ENCODE measurements at regions not wholly inside any gene's neighbourhood (a gene's known extent, or its start where the extent isn't known, plus 50 kb on each side); places are given as distances from the start of the nearest gene placed in this dataset.

DNA sequence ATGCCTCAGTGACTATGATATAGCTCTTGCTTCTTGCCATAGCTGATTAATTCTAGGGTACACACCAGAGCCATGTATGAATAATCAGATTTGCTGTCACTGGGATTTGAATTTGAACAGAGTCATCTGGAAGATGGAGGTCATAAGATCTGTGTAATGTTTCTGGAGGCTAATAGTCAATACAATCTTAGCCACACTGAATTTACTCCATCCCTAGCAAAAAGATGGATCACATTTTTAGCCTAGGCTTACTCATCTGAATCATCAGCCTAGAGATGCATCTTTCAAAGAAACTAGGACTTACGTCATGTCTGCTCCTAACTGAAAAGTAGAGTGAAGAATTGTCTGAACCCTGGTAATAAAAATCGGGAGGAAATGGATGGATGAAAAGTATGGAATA, 142.3 kb upstream of the ZNF804B start:
- TF ChIP-seq EZH2 (IDR thresholded peaks at IDR 0.05; ENCODE audit: borderline replicate concordance, low read depth, low read length, severe bottlenecking): no peak
- TF ChIP-seq, protein P1, sequence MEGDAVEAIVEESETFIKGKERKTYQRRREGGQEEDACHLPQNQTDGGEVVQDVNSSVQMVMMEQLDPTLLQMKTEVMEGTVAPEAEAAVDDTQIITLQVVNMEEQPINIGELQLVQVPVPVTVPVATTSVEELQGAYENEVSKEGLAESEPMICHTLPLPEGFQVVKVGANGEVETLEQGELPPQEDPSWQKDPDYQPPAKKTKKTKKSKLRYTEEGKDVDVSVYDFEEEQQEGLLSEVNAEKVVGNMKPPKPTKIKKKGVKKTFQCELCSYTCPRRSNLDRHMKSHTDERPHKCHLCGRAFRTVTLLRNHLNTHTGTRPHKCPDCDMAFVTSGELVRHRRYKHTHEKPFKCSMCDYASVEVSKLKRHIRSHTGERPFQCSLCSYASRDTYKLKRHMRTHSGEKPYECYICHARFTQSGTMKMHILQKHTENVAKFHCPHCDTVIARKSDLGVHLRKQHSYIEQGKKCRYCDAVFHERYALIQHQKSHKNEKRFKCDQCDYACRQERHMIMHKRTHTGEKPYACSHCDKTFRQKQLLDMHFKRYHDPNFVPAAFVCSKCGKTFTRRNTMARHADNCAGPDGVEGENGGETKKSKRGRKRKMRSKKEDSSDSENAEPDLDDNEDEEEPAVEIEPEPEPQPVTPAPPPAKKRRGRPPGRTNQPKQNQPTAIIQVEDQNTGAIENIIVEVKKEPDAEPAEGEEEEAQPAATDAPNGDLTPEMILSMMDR (IDR thresholded peaks at IDR 0.05; ENCODE audit: borderline replicate concordance, extremely low read depth, low read length, poor library complexity, severe bottlenecking): no peak
- H3K4me1 ChIP-seq (ENCODE audit: insufficient read depth, low read length): no peaks in the 10 kb centered on the region
- no peak overlapping the region for H3K27ac ChIP-seq (ENCODE audit: low read length)
- no peaks in the 10 kb centered on the region for H4K20me1 ChIP-seq (ENCODE audit: insufficient read depth, low read length)
- no peaks in the 10 kb centered on the region for H3K9me3 ChIP-seq (ENCODE audit: insufficient read depth, low read length, severe bottlenecking)
- DNase-seq: no peak
- no peaks in the 10 kb centered on the region for H3K79me2 ChIP-seq (ENCODE audit: insufficient read depth, low read length)
- H3K27me3 ChIP-seq (ENCODE audit: insufficient read depth, low read length, poor library complexity): no peaks in the 10 kb centered on the region
- H2AFZ ChIP-seq (ENCODE audit: low read depth, low read length): no peak overlapping the region
- no peak overlapping the region for H3K9ac ChIP-seq (ENCODE audit: low read depth, low read length)
- H3K4me3 ChIP-seq (ENCODE audit: low read depth in 1 of 2, low read length in 2 of 2): no peak overlapping the region
- H3K4me2 ChIP-seq (ENCODE audit: insufficient read depth, low read length): no peak overlapping the region
- no peak for ATAC-seq (ENCODE audit: insufficient read depth, low read depth)
- no peaks in the 10 kb centered on the region for H3K36me3 ChIP-seq (ENCODE audit: insufficient read depth, low read length)

DNA sequence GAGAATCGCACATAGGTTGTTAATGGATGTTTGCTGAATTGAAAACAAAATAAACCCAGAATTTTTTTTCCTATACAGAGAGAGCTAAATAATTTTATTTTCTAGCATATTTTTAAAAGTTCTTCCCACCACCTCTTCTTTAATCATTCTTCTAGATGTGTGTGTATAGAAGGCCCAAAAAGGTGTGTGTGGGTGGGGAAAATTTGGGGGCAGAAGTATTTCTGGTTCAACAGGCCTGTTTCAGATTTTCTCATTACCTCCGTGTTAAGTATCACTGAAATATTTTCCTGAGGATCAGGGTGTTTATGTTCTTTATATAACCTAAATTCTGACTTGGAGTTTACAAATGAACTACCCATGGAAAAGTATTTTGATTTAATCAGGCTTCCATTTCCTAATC, 144.2 kb upstream of the ZNF804B start:
- no peaks in the 10 kb centered on the region for H3K79me2 ChIP-seq (ENCODE audit: insufficient read depth, low read length)
- H3K4me2 ChIP-seq (ENCODE audit: insufficient read depth, low read length): no peak overlapping the region
- no peaks in the 10 kb centered on the region for H3K27me3 ChIP-seq (ENCODE audit: insufficient read depth, low read length, poor library complexity)
- TF ChIP-seq, protein P1 (IDR thresholded peaks at IDR 0.05; ENCODE audit: borderline replicate concordance, extremely low read depth, low read length, poor library complexity, severe bottlenecking): no peak
- TF ChIP-seq EZH2 (IDR thresholded peaks at IDR 0.05; ENCODE audit: borderline replicate concordance, low read depth, low read length, severe bottlenecking): no peak
- no peaks in the 10 kb centered on the region for H4K20me1 ChIP-seq (ENCODE audit: insufficient read depth, low read length)
- no peaks in the 10 kb centered on the region for H3K36me3 ChIP-seq (ENCODE audit: insufficient read depth, low read length)
- DNase-seq (no peak), ATAC-seq (ENCODE audit: insufficient read depth, low read depth) (no peak)
- no peak overlapping the region for H3K27ac ChIP-seq (ENCODE audit: low read length)
- H3K4me3 ChIP-seq (ENCODE audit: low read depth in 1 of 2, low read length in 2 of 2): no peak overlapping the region
- no peak overlapping the region for H3K9ac ChIP-seq (ENCODE audit: low read depth, low read length)
- no peak overlapping the region for H2AFZ ChIP-seq (ENCODE audit: low read depth, low read length)
- H3K4me1 ChIP-seq (ENCODE audit: insufficient read depth, low read length): no peaks in the 10 kb centered on the region
- no peaks in the 10 kb centered on the region for H3K9me3 ChIP-seq (ENCODE audit: insufficient read depth, low read length, severe bottlenecking)

DNA sequence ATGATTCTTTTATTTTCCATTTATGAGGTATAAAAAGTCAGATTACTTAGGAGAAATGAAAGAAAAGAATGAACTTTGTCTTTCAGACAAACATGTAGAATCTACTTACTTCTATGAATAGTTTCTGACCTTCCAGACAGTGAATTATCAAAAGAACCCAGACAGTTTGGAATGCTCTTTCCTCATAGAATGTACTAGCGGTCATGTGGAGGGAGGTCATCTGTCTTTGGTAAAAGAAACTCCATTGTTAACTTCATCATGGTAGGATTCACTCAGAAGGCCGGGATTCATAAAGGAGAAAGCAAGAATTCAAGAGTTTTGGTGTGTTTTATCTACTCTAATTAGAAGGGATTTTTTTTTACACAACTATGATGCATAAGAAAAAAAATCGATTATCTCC, 144.8 kb upstream of the ZNF804B start:
- no peak overlapping the region for H3K9ac ChIP-seq (ENCODE audit: low read depth, low read length)
- no peaks in the 10 kb centered on the region for H3K9me3 ChIP-seq (ENCODE audit: insufficient read depth, low read length, severe bottlenecking)
- no peaks in the 10 kb centered on the region for H3K79me2 ChIP-seq (ENCODE audit: insufficient read depth, low read length)
- no peak for ATAC-seq (ENCODE audit: insufficient read depth, low read depth)
- H3K27me3 ChIP-seq (ENCODE audit: insufficient read depth, low read length, poor library complexity): no peaks in the 10 kb centered on the region
- no peak overlapping the region for H3K4me2 ChIP-seq (ENCODE audit: insufficient read depth, low read length)
- no peak overlapping the region for H3K4me3 ChIP-seq (ENCODE audit: low read depth in 1 of 2, low read length in 2 of 2)
- no peak for DNase-seq
- no peaks in the 10 kb centered on the region for H3K4me1 ChIP-seq (ENCODE audit: insufficient read depth, low read length)
- H4K20me1 ChIP-seq (ENCODE audit: insufficient read depth, low read length): no peaks in the 10 kb centered on the region
- H3K36me3 ChIP-seq (ENCODE audit: insufficient read depth, low read length): no peaks in the 10 kb centered on the region
- no peak overlapping the region for H3K27ac ChIP-seq (ENCODE audit: low read length)
- no peak overlapping the region for H2AFZ ChIP-seq (ENCODE audit: low read depth, low read length)
- TF ChIP-seq EZH2 (IDR thresholded peaks at IDR 0.05; ENCODE audit: borderline replicate concordance, low read depth, low read length, severe bottlenecking): no peak
- TF ChIP-seq, protein P1 (IDR thresholded peaks at IDR 0.05; ENCODE audit: borderline replicate concordance, extremely low read depth, low read length, poor library complexity, severe bottlenecking): no peak

DNA sequence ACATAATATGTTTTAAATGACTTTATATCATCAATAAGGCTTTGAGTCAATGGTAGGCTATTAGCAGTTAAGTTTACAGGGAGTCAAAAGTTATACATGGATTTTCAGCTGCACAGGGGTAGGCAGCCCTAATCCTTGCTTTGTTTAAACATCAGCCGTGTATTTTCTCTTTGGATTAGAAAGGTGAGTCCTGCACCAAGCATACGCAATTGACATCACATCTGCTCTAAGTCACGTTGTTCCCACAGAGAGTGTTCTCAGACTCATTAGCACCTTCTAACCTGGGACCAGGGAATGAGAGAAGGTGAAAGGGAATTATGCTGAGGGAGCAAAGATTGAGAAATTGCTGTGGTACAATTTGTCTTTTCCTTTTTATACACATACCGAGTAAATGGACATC, 148.6 kb upstream of the ZNF804B start:
- Histone ChIP-seq H3K79me2 (ENCODE audit: insufficient read depth, low read length) (no peaks in the 10 kb centered on the region), H3K4me1 (ENCODE audit: insufficient read depth, low read length) (no peaks in the 10 kb centered on the region), H3K9ac (ENCODE audit: low read depth, low read length) (no peak overlapping the region), H4K20me1 (ENCODE audit: insufficient read depth, low read length) (no peaks in the 10 kb centered on the region), H3K36me3 (ENCODE audit: insufficient read depth, low read length) (no peaks in the 10 kb centered on the region), H3K4me3 (ENCODE audit: low read depth in 1 of 2, low read length in 2 of 2) (no peak overlapping the region), H3K27ac (ENCODE audit: low read length) (no peak overlapping the region), H2AFZ (ENCODE audit: low read depth, low read length) (no peak overlapping the region), H3K27me3 (ENCODE audit: insufficient read depth, low read length, poor library complexity) (no peaks in the 10 kb centered on the region), H3K9me3 (ENCODE audit: insufficient read depth, low read length, severe bottlenecking) (no peaks in the 10 kb centered on the region), H3K4me2 (ENCODE audit: insufficient read depth, low read length) (no peak overlapping the region)
- ATAC-seq (ENCODE audit: insufficient read depth, low read depth): no peak
- TF ChIP-seq, protein P1 (IDR thresholded peaks at IDR 0.05; ENCODE audit: borderline replicate concordance, extremely low read depth, low read length, poor library complexity, severe bottlenecking): no peak
- TF ChIP-seq EZH2 (IDR thresholded peaks at IDR 0.05; ENCODE audit: borderline replicate concordance, low read depth, low read length, severe bottlenecking): no peak
- no peak for DNase-seq

Data from DND-41 (cell line).